COR-L47 (cell line): ENCODE measurements at regions not wholly inside any gene's neighbourhood (a gene's known extent, or its start where the extent isn't known, plus 50 kb on each side); places are given as distances from the start of the nearest gene placed in this dataset.
"Not testable (repeated sequence)": the region's sequence is repeated elsewhere in the genome, so short reads cannot be mapped to it uniquely, and the experiment has no call there.

ENCODE experiments used
- DNase-seq: peaks from one replicate; lab custom pipeline; 2025; lab: John Stamatoyannopoulos, UW

- DNase-seq: no peak
Measured at GRCh38 chr4:189096717-189097116, 844.0 kb upstream of the FRG1 start.

- peak; percentile 34 for DNase-seq
Measured at GRCh38 chr4:189098932-189099696, 841.6 kb upstream of the FRG1 start.

GRCh38 chr4:189113389-189113888 is 827.2 kb upstream of the FRG1 start:
- no peak for DNase-seq

- peak; percentile 30 for DNase-seq
Measured at GRCh38 chr4:189117426-189117825, 823.2 kb upstream of the FRG1 start.

GRCh38 chr4:189121336-189121735 is 819.3 kb upstream of the FRG1 start:
- DNase-seq: peak; percentile 24

- peak; percentile 8 for DNase-seq
Measured at GRCh38 chr4:189124149-189124758, 816.4 kb upstream of the FRG1 start.

GRCh38 chr4:189124791-189125190 is 815.9 kb upstream of the FRG1 start:
- no peak for DNase-seq

GRCh38 chr4:189126040-189126439 is 814.6 kb upstream of the FRG1 start:
- DNase-seq: no peak

- DNase-seq: no peak
Measured at GRCh38 chr4:189128341-189128740, 812.3 kb upstream of the FRG1 start.

GRCh38 chr4:189129044-189129694 is 811.5 kb upstream of the FRG1 start:
- no peak for DNase-seq

- DNase-seq: no peak
Measured at GRCh38 chr4:189131118-189131517, 809.6 kb upstream of the FRG1 start.

GRCh38 chr4:189136462-189136861 is 804.2 kb upstream of the FRG1 start:
- DNase-seq: no peak

GRCh38 chr4:189143263-189143952 is 797.3 kb upstream of the FRG1 start:
- DNase-seq: no peak

GRCh38 chr4:189147005-189147929 is 793.4 kb upstream of the FRG1 start:
- DNase-seq: no peak

- not testable (repeated sequence) for DNase-seq
Measured at GRCh38 chr4:189155083-189155482, 785.6 kb upstream of the FRG1 start.

- no peak for DNase-seq
Measured at GRCh38 chr4:189162073-189162789, 778.4 kb upstream of the FRG1 start.

- DNase-seq: no peak
Measured at GRCh38 chr4:189162888-189163287, 777.8 kb upstream of the FRG1 start.

- DNase-seq: no peak
Measured at GRCh38 chr4:189176002-189176401, 764.7 kb upstream of the FRG1 start.

- no peak for DNase-seq
Measured at GRCh38 chr4:189177130-189177529, 763.5 kb upstream of the FRG1 start.

GRCh38 chr4:189178125-189178746 is 762.4 kb upstream of the FRG1 start:
- no peak for DNase-seq
